IPS DF 19.7 (cell line): ENCODE measurements at regions not wholly inside any gene's neighbourhood (a gene's known extent, or its start where the extent isn't known, plus 50 kb on each side); places are given as distances from the start of the nearest gene placed in this dataset.

Experiments
- DNase-seq: peaks from one replicate; pipeline ENCODE4 v3.0.0-alpha.2; 2013; ENCODE audit warnings: low read depth, low spot score

- DNase-seq = no peak
Measured at GRCh38 chr6:20313051-20313450, 88.6 kb upstream of the E2F3 start.

- DNase-seq = no peak
Measured at GRCh38 chr6:20313960-20314530, 87.6 kb upstream of the E2F3 start.

- DNase-seq = no peak
Measured at GRCh38 chr6:20314866-20315845, 86.5 kb upstream of the E2F3 start.

- DNase-seq = no peak
Measured at GRCh38 chr6:20317430-20317829, 84.2 kb upstream of the E2F3 start.

GRCh38 chr6:20318851-20319387, 82.8 kb upstream of the E2F3 start:
- no peak for DNase-seq

GRCh38 chr6:20319520-20320357, 81.9 kb upstream of the E2F3 start:
- DNase-seq = no peak

GRCh38 chr6:20325641-20326421, 75.8 kb upstream of the E2F3 start:
- no peak for DNase-seq

- DNase-seq = no peak
Measured at GRCh38 chr6:20326422-20326728, 75.3 kb upstream of the E2F3 start.

GRCh38 chr6:20327141-20327540, 74.5 kb upstream of the E2F3 start:
- no peak for DNase-seq

- no peak for DNase-seq
Measured at GRCh38 chr6:20328266-20328923, 73.3 kb upstream of the E2F3 start.

GRCh38 chr6:20328924-20329300, 72.8 kb upstream of the E2F3 start:
- DNase-seq = no peak

GRCh38 chr6:20331042-20331441, 70.6 kb upstream of the E2F3 start:
- no peak for DNase-seq

- DNase-seq = no peak
Measured at GRCh38 chr6:20331625-20332024, 70.1 kb upstream of the E2F3 start.

GRCh38 chr6:20332441-20333006, 69.2 kb upstream of the E2F3 start:
- DNase-seq = no peak

GRCh38 chr6:20333721-20334269, 67.9 kb upstream of the E2F3 start:
- DNase-seq = no peak

GRCh38 chr6:20334334-20334733, 67.3 kb upstream of the E2F3 start:
- peak; percentile 38 for DNase-seq

- DNase-seq = no peak
Measured at GRCh38 chr6:20334962-20335361, 66.7 kb upstream of the E2F3 start.

- no peak for DNase-seq
Measured at GRCh38 chr6:20335872-20336271, 65.8 kb upstream of the E2F3 start.

- DNase-seq = no peak
Measured at GRCh38 chr6:20338156-20338555, 63.5 kb upstream of the E2F3 start.
